ENCODE measurements at regions not wholly inside any gene's neighbourhood (a gene's known extent, or its start where the extent isn't known, plus 50 kb on each side); places are given as distances from the start of the nearest gene placed in this dataset.
"Not testable (repeated sequence)": the region's sequence is repeated elsewhere in the genome, so short reads cannot be mapped to it uniquely, and the experiment has no call there.

GRCh38 chr20:19026901-19027644, 185.4 kb upstream of the SLC24A3 start:
- no peak for DNase-seq

DNA sequence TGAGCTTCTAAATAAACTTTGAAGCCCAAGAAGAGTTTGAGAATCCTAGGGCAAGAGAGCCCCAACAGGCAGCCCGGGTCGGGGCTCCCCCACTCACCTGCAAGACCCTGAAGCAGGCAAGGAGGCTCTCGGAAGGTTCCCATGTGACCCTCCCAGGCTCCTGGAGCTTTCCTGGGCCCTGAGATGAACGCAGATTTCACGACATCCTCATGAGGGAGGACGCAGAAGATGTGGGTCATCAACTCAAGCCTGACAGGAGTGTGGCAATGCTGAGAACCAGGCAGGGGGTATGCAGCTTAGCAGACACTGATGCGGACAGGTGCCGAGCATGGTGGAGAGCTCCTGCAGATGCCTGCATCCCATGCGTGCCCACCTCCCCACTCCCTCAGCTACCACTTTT, 184.5 kb upstream of the SLC24A3 start:
- no peak for DNase-seq

DNA sequence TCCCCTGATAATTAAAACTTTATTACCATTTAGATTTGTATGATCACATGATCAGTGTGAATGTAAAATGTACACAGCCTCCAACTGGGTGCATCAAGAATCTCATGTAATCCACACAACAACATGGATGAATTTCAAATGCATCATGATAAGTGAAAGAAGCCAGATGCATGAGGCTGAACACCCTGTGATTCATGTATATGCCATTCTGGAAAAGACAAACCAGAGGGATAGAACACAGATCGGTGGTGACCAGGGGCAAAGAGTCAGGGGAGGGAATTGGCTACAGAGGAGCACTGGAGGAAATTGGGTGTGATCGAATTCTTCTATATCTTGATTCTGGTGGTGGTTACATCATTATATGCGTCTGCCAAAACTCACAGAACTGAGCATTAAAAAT, 170.7 kb upstream of the SLC24A3 start:
- DNase-seq: no peak

GRCh38 chr20:19045371-19045770, 167.1 kb upstream of the SLC24A3 start:
- DNase-seq: no peak

DNA sequence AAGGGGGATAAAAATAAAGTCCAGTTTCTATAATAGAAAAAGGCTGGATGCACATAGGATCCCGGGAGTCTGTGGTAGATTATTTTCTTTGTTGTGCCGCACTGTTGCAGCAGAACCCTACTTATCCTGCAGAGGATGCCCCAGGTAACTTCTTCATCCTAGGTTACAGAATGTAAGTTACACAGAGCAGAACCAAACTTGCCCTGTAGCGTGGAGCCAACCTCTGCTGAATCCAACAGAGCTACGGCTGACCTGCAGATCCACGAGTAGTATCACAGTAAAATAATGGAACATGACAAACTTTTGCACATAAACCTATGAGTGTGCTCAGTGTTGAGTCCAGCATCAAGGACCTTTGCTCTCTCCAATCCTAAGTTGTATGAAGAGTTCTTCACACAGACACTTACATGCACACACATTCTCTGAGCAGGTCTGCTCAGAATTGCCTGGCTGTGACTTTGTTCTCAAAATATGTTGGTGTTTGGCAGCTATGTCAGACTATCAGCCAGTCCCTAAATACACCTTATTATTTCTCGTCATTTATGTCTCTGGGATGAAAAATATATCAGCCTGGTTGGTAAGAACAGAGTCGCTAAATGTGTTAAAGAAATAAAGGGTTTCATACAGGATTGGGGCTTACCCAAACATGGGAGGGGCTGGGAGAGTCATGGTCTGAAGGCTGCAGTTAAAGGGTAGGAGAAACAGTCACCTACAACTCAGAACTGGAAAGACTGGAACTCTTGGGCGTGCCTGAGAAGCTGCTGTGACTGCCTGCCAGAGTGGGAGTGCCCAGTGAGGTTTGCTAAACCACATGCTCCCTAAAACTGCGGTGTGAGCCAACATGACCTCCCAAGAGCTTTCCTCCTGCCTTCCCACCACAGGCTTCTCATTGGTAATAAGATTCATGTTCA, 165.1 kb upstream of the SLC24A3 start:
- no peak for DNase-seq

DNA sequence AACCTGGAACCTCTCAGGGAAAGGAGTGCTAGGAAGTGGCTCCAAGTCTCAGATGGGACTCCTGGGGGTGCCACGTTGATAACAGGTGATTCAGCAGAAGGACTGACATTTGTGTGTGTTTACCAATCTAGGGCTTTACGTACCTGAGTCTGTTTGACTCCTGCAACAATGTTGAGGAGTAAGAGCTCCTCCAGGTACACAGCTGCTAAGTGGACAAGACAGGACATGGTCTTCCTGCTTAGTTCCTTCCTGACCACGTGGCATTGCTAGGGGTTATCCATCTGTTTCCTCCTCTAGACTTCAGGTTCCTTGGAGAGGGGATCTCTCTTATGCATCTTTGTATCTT, 164.5 kb upstream of the SLC24A3 start:
- DNase-seq: no peak

GRCh38 chr20:19048995-19049501, 163.4 kb upstream of the SLC24A3 start:
- DNase-seq: peak; percentile 4

- DNase-seq: no peak
These were observed 162.9 kb upstream of the SLC24A3 start for GRCh38 chr20:19049514-19049913.

DNA sequence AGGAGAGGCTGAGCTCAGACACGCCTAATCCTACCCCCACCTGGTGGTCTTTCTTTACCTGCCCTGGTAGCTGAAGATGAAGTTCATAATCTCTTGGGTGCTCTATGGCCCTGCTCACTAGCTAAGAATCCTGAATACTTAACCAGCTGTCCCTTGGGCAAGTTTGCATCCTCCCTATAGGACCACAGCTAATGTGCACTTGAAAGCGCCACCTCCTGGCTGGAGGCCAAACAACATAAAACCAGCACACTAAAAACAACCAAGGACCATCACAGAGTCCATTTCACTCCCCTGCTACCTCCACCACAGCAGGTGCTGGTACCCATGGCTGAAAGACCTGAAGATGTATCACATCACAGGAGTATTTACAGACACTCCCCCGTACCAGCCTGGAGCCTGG, 155.5 kb upstream of the SLC24A3 start:
- DNase-seq: no peak

GRCh38 chr20:19064788-19065187, 147.7 kb upstream of the SLC24A3 start:
- not testable (repeated sequence) for DNase-seq

DNA sequence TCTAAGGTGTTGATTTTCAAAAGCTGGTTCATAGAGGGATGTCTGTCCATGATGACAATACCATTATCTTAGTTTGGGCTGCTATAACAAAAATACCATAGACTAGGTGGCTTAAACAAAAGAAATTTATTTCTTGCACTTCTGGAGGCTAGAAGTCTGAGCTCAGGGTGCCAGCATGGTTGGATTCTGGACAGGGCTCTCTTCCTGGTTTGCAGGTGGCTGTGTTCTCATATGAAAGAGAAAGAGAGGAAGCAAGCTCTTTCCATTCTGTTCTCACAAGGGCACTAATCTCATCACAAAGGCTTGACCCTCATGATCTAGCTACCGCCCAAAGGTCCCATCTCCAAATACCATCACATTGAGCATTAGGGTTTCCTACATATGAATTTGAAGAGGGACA, 144.5 kb upstream of the SLC24A3 start:
- DNase-seq: no peak

DNA sequence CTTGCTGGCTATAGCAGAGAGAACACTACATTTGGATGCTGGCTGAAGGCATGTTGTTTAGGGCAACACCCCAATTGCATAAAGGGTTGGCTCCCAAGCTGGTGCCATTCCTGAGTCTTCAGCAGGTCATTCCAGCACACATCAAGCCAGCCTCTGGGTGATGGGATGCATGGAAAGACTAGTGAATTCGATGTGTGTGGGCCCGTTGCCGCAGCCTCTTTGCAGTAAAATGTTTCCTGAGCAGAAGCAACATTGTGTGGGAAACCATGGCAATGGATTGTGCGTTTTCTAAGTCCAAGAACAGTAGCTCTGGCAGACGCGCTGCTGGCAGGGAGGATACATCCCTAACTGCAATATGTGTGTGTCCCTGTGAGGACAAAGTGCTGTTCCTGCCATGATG, 142.4 kb upstream of the SLC24A3 start:
- no peak for DNase-seq

DNA sequence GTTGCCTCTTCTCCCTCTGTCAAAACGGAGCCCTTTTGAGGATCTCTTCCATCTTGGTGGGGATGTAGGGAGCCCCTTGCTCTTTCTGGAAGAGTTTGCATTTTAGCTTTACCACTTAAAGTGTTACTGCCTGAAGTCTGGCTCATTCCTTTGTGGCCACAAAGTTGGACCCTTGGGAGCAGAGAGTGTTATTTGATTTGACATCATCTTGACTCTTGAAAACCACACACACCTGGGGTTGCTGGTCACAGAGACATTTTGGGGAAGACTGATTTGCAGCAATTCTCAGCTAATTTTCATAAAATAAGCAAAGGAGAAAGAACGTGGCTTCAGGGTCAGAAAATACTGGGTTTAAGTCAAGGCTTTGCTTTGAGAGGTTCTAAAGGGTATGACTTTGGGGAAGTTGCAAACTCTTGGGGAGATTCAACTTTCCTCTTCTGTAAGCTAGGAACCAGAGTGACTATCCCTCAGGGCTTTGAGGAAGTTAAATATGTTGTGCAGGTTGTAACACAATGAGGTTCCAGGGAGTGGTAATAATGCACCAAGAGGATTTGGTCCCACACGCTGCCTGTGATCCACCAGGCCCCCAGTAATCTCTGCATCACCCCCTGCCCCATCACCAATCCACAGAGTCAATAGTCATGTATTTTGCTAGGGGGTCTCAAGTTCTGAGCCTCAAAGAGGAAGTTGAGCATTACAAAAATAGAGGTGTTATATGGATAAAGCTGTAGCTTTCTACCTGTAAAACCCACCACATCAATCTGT, 141.6 kb upstream of the SLC24A3 start:
- DNase-seq: no peak

GRCh38 chr20:19071446-19071725, 141.1 kb upstream of the SLC24A3 start:
- no peak for DNase-seq

DNA sequence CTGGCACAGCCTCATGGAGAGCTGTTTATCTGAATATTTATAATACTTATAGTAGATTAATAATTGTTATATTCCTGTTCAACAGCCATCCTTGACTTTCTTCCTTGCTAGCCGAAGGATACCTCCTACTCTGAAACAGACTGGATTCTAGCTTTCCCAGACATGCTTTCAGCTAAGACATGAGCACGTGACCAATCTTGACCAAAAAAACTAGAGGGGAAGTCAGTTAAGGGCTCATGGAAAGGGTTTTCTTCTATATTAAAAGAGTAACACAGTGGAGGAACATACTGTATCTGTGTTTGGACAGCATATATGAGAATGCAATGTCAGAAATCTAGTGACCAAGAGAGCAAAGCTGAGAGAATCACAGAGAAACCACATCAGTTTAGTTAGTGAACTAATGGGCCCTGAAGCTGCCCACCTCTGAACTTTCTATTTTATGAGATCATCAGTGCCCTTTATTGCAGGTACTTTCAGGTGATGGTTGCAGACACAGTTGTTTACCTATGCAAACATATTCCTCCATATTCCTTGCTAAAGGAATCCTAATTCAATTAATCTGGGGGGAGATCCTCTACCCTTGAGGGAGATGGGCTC, 140.4 kb upstream of the SLC24A3 start:
- DNase-seq: no peak

- no peak for DNase-seq
These were observed 139.5 kb upstream of the SLC24A3 start for GRCh38 chr20:19072988-19073387.

GRCh38 chr20:19073584-19074218, 138.7 kb upstream of the SLC24A3 start:
- no peak for DNase-seq

DNA sequence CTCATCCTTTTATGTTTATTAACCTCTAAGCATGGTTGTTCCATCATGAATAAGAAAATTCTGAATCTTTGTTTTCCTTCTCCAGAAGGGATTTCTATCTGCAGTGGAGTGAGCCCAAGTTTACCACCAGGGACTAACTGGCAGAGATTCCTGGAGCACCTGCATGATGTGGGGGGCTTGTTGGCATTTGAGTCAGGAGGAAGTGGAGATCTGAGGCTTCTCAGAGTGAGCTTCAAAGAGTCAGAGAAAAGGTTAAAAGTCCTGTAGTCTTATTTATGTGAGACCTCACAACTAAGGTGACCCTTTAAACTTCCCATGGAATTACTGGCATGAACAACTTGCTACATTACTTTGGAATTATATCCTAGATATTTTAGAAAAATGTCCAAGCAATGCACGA, 138.1 kb upstream of the SLC24A3 start:
- no peak for DNase-seq

DNA sequence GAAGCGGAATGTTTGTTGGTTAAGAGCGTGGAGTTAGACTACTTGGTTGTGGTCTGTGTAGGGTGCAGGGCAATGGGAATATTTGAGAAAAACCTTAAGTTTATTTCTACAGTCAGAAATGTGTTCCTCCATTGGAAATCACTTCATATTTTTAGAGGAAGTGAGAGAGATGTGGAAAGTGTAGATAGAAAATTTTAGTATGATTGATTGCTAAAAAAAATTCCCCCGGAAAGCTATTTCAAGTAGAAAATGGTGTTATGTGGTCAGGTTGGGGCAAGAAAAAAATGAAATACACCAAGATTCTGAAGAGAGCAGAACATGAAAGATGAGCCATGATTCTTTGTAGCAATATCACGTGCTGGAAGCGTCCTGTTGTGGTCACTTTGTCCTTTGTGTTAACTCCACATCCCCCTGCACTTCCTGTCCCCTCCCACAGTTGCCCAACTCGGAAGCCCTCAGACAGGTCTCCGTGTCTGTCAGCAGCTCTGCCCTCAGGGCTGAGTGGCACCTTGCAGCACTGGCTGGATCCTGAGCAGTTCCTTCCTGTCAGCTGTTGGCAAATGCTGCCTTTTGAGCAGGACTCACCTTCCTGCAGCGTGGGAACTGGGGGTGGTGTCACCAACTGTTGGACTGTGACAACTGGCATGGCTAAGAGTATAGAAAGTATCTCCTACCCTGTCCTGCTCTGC, 137.5 kb upstream of the SLC24A3 start:
- DNase-seq: no peak

GRCh38 chr20:19077370-19078220, 134.8 kb upstream of the SLC24A3 start:
- DNase-seq: no peak

All from occipital lobe (tissue), 1 donor.